Stimulated activated CD8-positive, alpha-beta memory T cell treated with anti-CD3 and anti-CD28 coated beads, Interleukin-15, amount 100 ng/mL, for 1 hour (primary cell): ENCODE measurements at regions not wholly inside any gene's neighbourhood (a gene's known extent, or its start where the extent isn't known, plus 50 kb on each side); places are given as distances from the start of the nearest gene placed in this dataset.

Source experiments
- DNase-seq: peaks from one replicate; pipeline ENCODE4 v3.0.0-alpha.2; 2020; ENCODE audit warnings: low read depth

DNA sequence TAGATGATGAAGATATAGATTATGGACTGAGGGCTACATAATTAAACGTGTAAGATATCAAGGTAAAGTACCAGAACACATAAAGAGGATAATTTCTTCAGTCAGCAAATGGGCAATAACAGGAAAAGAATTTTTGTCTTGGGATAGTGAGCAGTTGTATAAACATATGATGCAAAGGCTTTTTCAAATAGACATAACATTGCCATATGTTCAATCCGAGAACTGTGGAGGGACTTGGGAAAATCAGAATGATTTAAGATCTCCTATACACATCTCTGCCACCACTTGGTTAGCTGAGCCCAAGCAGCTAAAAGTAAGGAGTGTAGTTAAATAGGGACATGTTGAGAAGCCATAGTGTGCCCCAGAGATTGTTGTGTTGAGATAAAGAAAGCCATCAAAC, 287.6 kb upstream of the ZNF521 start:
- no peak for DNase-seq

DNA sequence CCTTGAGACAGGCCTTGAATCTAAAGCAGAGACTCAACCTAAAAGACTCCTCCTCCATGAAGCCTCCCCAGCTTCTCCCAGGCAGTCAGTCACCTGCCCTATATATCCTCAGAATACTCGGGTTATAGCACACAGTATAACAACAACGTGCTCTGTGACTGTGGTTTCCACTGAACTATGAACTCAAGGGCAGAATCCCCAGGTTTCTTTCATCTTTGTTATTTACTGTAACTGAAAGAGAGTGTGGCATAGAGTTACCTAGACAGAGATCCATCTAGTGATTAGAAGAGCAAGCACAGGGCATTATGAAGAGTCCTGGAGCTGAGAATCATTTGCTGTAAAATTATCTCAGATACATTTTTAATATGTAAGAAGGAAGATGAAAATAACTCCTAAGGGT, 281.6 kb upstream of the ZNF521 start:
- DNase-seq, result no peak

DNA sequence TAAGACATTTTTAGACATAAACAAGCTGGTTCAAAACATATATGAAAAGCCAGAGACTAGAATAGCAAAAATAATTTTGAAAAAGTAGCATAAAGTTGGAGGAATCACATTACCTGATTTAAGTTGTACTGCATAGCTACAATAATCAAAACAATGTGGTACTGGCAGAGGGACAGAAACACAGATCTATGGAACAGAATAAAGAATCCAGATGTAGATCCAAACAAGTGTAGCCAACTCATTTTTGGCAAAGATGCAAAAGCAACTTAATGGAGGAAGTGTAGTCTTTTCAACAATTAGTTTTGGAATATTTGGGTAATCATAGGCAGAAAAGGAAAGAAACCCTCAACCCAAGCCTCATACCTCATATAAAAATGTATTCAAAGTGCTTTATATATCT, 278.7 kb upstream of the ZNF521 start:
- no peak for DNase-seq

DNA sequence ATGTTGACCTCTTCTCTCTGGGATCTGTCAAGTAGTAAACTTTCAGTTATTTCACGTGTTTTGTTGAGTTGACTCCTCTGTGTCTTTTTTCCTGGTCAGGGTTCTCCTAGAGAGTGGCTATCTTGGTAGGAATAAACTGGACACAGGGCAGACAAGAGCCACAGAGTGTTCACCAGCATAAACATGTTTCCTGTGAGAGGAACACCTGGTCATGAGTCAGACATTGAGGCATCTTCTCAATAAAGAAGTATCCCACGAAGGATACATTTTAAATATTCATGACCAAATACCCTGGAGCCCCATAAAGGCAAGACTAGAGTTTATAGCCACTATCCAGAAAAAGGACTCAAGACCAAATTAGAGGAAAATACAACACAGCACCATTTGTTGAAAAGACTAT, 269.7 kb upstream of the ZNF521 start:
- DNase-seq, result no peak

DNA sequence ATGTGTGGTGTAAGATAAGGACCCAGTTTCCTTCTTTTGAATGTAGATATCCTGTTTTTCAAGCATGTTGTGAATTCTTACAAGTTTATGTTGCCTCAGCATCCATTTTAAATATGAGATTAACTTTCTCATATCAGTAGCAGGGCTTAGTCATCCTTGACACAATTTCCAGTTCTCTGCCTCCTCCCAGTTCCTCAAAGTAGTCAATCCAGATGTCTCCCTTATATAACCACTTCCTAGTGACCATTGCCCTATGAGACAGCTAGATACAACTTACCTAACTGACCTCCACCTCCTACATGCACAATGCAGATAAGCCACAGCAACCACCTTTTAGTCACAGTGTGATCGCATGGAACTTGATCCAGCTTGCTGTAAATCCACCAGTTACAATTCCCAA, 269.2 kb upstream of the ZNF521 start:
- DNase-seq, result no peak

DNA sequence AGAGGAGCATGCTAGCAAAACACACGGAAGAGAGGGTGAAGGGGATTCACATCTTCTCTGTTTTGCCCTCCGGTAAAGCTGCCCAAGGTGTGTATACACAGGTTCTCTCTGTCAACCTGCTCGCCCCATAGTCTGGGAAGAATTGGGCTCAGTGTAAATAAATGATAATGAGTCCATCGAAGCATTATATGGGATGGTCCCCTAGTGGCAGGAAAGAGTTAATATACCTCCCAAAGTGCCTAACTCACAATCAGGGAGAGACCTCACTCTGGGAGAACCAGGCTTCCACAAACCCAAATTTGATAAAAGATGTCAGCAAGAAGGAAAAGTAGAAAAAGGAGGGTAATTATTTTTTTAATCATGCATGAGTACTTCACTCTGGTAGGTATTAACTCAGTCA, 262.2 kb upstream of the ZNF521 start:
- no peak for DNase-seq

DNA sequence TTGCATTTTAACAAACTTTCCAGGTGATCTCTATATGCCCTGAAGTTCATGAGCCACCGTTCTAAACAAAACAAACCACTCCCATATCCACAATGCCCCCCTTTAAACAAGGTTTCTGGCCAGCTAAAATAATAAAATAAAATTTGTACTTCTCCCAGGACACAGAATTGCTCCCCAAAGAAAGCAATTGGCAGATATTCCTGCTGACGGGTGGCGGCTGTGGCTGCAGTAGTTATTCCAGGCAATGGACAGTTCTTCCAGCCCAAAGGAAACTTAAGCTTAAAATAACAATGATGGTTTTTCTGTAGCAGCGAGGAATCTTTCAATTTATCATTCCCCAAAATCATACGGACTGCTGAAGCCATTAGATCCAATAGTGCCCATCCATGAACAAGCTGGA, 260.5 kb upstream of the ZNF521 start:
- no peak for DNase-seq

DNA sequence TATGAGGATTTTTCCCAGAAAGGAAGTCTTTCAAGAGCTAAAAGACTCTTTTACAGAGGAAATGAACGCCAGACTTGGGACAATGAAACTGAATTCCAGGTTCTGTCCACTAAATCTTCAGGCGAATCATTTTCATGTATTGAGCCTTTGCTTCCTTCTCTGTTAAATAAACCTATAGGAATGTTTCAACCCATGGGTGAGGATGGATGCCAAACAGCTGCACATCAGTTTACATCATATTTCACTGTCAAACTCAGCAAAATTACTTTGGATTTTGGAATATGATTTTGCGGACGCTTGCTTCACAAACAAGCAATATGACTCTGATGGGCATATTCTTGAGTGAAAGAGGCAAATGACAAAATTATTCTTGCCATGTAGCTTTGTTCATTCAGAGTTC, 256.1 kb upstream of the ZNF521 start:
- DNase-seq, result no peak

DNA sequence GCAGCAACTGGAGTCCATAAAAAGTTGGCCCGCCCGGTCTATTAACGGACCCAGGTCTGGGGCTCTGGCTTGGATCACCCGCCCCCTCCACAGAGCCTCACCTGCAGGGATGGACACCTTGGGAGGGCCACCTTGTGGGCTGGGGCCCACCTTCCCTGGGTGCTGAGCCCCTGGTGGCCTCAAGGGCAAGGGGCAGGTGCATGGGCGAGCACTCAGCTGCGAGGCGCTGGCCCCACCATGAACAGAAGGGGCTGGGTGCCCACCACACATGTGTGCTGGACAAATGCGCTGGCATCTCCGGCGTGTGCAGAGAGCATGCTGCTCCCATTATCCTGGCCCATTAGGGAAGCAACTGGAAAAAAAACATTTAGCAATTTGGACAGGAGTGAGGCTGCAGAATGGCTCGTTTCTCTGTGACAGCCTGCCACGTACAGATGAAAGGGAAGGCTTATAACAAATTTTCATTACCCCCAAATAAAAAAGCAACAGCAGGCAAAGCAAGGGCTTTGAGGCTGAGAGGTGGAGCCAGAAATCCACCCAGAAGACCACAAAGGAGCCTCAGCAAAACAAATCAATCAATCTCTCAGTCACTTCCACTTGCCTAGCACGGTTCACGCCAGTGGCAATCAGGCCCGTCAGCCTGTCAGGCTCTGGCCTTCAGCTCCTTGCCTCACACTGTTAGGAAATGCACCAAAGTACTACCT, 253.1 kb upstream of the ZNF521 start:
- no peak for DNase-seq

DNA sequence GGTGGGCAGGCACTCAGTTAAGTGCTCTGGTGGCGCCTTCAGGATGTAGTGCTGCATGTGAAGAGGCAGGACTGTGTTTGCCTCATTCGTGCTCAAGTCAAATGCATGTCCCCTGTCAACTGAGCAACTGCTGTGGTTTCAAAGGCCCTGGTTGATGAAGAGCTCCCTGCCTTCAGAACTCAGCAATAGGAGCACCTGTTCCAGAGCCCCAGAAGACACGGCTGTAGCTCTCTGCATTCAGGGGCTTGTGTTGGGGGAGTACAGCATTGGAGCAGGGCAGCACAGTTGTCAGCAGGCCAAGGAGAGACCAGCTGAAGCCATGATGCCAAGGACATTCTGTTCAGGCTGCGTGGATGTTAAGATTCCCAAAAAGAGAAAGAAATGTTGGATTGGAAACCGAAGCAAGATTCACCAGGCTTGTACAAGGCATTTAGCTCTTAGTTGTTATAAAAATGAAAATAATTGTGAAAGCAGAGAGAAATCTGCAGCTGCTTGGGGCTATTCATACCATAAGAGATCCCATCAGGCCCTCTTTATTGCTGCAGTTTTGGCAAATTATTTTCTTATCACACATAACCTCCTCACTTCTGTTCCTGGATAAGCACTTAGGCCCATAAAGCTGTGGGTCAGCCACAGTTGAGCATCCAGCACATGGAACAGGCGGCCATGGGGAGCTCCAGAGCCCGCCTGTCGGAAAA, 252.4 kb upstream of the ZNF521 start:
- no peak for DNase-seq

DNA sequence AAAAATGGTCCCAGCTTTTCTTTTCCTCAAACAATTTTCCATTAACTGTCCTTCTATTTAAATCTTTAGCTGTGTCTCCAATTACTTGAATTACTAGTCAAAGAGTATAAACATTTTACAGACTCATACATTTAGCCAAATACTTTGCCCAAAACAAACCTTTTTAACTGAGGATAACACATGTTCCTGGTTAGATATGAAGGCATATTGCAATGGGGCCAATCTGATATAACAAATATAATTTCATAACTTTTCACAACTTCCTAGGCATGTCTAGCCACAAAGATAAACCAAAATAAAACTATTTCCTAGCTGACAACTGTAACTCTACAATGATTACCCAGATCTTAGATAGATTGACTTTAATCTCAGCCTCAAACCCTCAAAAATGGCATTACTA, 247.5 kb upstream of the ZNF521 start:
- DNase-seq, result no peak

DNA sequence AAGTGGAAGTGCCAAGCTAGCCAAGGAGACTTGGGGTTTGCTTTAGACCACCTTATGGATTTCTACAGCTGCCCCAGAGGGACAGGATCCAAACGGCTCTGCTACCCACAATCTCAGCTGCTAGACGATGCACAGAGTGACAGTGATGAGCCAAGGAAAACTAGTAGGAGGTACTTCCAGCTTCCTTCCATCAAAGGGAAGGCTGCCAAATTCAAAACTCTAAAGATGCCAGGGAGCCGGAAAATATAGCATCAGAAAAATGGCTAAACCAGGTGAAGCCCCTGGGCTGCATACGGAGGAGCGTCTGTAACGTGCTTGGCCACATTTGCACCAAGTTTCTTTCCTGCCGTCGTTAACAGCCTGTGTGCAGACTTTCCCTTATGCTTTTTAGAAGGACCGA, 245.5 kb upstream of the ZNF521 start:
- DNase-seq, result no peak

DNA sequence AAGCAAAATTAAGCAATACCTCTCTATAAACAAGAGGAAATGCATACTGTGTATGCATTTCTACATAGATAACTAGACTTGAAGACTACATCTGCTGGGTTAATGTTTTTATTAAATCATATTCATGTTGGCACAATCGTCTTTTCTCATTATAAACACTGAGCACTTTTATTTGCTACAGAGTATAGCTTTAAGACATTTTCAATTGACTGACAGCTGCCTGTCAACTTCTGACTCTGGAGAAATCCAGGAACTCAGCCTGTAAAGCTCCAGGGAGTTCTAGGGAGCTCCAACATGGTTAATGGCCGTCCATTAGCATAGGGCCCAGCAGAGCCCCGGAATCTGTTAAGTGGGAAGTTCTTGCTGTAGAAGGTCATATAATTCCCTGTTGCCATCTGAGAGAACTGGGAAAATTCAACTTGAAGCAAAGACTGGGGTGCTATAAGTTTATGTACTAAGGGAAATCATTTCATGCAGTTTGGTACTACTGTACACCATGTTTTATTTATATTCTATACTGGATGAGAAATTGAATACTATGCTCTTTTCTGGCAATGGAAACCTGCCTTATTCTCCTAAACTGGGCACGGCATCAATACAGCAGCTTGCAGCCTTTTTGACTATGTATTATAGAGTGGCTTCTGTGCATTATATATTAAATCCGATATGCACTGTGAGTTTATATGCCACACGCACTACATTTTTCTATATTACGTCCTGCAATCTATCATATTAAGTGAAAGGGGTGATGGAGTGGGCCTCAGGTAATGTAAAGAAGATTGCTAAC, 243.5 kb upstream of the ZNF521 start:
- no peak for DNase-seq

DNA sequence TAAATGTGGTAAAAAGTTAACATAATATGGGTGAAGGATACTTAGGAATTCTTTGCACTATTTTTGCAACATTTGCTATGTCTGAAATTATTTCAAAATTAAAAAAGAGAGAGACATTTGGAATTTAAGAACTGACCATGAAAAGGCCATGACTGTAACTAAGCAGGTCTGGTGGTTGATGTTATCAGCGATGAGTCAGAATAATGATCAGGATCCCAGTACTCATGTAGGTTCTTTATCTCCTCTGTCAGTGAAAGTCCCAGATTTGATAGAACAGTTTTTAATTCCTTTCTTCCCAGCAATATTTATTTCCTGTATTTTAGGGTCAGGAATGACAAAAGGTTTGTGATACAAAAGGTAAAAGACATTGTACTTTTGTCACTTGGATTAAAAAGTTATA, 242.4 kb upstream of the ZNF521 start:
- DNase-seq, result no peak

DNA sequence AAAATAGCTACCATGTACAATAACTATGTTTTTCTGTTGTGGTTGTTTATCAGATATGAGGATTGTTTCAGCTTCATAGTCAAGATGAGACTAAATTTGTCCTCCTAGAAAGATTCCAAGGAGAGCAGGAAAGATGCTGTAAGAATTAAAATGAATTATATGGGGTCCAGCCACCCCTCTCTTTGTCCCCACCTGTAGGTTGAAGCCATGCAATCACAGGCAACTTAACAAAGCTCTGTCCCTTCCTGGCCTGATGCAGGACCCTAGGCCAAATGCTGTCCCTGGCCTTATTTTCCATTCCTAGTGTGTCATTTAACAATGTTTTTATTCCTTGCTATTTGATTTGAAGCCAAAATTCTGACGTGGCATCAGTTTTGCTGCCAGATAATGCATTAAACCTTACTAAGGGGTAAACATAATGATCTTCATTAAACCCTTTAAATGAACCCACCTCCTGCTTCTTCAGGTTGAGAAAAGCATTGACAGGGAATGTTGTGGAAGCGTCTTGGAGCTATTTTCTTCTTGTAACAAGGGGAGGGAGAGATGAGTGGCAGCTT, 240.9 kb upstream of the ZNF521 start:
- DNase-seq, result no peak

DNA sequence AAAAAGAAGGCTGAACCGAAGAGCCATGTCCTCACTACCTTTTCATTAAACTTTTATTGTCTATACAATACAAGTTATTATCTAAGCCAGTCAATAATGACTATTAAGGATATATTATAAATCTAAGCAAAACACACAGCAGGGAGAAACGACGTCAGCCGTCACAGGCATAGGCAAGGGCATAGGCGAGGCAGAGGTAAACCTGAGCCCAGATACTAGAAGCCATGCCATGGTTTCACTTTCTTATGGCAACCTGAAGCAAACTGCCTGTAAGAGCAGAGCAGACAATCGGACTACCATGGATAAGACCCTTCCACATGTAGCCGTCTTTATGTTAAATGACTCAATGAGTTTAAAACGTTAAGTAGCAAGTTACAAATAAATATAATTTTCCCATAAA, 238.5 kb upstream of the ZNF521 start:
- DNase-seq, result no peak

DNA sequence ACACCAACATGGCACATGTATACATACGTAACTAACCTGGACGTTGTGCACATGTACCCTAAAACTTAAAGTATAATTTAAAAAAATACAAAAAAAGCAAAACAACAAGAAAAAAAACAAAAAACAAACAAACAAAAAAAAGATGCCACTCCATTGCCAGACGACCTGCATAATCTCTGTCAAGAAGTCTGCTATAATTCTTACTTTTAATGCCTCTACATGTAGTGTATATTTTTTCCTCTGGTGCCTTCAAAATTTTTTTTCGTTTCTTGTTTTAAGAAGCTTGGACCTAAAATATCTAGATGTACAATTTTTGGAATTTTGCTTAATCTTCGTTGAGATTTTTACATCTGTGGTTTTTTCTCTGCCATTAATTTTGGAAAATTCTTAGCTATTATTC, 235.6 kb upstream of the ZNF521 start:
- DNase-seq, result no peak

DNA sequence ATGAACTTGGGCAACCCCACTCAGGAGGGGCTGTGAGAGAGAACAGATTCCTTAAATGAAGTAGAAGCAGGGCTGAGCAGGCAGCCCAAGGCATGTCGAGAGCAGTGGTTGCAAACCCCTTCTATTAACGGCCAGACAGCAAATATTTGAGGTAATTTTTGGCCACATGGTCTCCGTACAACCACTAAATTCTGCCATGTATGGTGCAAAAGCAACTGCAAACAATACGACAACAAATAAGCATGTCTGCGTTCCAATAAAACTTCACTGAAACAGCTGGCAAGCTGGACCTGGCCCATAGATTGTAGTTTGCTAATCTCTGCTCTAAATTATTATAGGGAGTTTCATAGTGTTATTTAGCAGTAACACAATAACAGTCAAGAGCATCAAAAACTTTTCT, 217.0 kb upstream of the ZNF521 start:
- DNase-seq, result no peak

DNA sequence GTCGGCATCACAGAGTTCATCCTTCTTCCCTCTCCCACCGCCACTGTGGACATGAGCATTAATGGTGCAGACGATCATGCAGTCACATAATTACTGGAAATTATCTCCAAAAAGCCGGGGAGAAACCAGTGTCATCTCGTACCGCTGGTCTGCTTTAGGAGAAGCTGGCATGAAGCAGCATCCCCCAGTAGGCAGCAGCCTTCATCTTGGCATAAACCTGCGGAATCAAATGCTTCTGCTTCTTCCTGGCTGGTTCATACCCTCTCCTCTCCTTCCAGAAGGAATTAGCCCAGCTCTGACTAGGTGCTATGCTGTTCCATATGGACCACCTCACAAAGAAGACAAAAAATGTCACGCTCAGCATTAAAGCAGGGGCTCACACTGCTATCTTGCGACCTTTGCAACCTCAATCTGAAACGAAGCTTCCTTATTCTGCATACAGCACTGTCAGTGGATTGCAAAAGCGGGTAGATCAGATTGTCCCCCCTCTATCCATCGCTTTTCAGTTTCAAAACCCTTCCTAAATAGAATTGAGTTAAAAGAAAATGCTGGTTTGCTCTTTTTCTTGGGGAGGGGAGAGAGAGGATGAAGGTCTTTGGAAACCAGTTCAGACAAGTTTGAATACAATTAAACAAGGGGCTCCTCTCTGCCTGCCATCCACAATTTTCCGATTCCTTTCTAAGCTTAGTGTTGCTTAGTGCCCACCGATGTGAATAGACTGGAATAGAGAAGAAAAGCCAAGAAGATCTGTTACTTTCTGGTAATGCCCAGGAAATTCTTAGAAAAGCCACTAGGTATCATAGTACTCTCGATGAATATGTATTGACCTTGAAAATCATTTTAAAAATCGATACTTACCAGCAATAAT, 212.1 kb upstream of the ZNF521 start:
- no peak for DNase-seq

DNA sequence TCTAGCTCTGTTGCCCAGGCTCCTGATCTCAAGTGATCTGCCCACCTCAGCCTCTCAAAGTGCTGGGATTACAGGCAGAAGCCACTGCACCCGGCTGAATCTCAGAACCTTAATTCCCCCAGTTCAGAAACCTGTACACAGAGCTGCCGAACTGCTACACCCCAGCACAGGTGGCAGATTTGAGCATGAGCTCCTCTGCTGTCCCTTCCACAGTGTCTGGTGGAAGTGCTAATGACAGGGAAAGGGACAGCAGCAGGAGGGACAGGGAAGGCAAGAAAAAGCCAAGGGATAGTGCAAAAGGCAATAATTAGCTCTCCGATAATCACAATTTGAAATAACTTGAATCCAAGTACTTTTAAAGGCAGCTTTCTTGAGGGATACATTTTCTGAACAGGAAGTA, 211.4 kb upstream of the ZNF521 start:
- no peak for DNase-seq

DNA sequence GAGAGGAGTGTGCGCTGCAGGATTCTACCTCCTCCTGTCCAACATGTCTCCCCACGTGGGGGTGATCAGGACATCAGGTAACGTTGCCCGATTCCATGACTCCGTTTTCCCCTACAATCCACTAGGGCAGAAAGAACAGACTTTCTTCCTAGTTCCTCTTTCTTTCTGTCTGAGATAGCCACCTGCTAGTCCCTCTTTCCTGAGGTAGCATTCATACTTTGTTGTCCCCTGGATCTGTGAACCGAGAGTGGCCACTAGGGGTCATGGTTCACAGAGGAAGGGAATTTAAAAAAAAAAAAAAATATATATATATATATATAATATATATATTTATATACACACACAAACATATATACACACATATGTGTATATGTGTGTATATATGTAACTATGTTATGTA, 210.0 kb upstream of the ZNF521 start:
- DNase-seq, result no peak

DNA sequence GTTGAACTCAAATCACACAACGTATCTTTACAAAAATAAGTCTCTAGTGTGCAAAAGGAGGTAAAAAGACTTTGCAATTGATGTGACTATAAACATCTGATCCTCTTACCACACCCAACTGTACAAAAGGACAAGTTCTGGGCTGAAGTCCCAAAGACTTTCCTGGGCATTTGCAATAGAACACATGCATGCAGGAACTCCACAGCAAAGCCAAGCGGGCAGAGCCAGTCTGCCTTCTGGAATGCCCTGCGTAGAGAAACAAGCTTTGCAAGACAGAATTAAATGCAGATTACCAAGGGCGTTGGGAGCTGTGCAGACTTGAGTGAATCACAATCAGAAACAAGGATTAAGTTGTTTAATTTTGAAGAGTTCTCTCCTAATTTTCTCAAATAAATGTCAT, 208.4 kb upstream of the ZNF521 start:
- DNase-seq, result no peak
